Nephron (organoid): ENCODE measurements at regions not wholly inside any gene's neighbourhood (a gene's known extent, or its start where the extent isn't known, plus 50 kb on each side); places are given as distances from the start of the nearest gene placed in this dataset.
"Not testable (repeated sequence)": the region's sequence is repeated elsewhere in the genome, so short reads cannot be mapped to it uniquely, and the experiment has no call there.

ENCODE experiments used
- H3K27ac Mint-ChIP-seq, 3 experiments: 2 replicates each; pipeline ENCODE4 v1.8.0; 2020; ENCODE audit warnings: mixed read lengths in 3 of 3, mild to moderate bottlenecking in 2 of 3, moderate library complexity in 1 of 3
- H3K27me3 Mint-ChIP-seq: 2 replicates; pipeline ENCODE4 v1.8.0; 2021; ENCODE audit warnings: low read depth, mild to moderate bottlenecking, moderate library complexity, mixed read lengths
- H3K36me3 Mint-ChIP-seq: 2 replicates; pipeline ENCODE4 v1.8.0; 2020; ENCODE audit warnings: low read depth, mixed read lengths
- H3K4me1 Mint-ChIP-seq: 2 replicates; pipeline ENCODE4 v1.8.0; 2020; ENCODE audit warnings: mixed read lengths
- H3K4me3 Mint-ChIP-seq, 3 experiments: 2 replicates each; pipeline ENCODE4 v1.8.0; 2020; ENCODE audit warnings: mild to moderate bottlenecking in 3 of 3, mixed read lengths in 3 of 3, moderate library complexity in 2 of 3
- H3K9me3 Mint-ChIP-seq: 2 replicates; pipeline ENCODE4 v1.8.0; 2020; ENCODE audit warnings: mixed read lengths
- CTCF ChIP-seq, 3 experiments: fragments of 200-600 bp; sonication (generic); IDR thresholded peaks; one replicate each; pipeline ENCODE4 v1.5.0; 2021; ENCODE audit warnings: antibody characterized with exemption in 3 of 3; ENCODE audit not compliant: unreplicated experiment in 3 of 3

- no peaks in the 10 kb centered on the region for H3K4me1 Mint-ChIP-seq
- peak overlapping the region in 1 of 3 experiments; percentile 87 for H3K27ac Mint-ChIP-seq
- H3K9me3 Mint-ChIP-seq: peaks cover 23% of the 10 kb centered on the region
- TF ChIP-seq CTCF (IDR thresholded peaks at IDR 0.05; ENCODE audit: unreplicated experiment in 3 of 3): no peak
- H3K27me3 Mint-ChIP-seq: no peaks in the 10 kb centered on the region
- peaks cover 32% of the 10 kb centered on the region for H3K36me3 Mint-ChIP-seq
- H3K4me3 Mint-ChIP-seq: no peak overlapping the region
Measured at GRCh38 chr16:10296956-10297340, 88.9 kb upstream of the ATF7IP2 start.

DNA sequence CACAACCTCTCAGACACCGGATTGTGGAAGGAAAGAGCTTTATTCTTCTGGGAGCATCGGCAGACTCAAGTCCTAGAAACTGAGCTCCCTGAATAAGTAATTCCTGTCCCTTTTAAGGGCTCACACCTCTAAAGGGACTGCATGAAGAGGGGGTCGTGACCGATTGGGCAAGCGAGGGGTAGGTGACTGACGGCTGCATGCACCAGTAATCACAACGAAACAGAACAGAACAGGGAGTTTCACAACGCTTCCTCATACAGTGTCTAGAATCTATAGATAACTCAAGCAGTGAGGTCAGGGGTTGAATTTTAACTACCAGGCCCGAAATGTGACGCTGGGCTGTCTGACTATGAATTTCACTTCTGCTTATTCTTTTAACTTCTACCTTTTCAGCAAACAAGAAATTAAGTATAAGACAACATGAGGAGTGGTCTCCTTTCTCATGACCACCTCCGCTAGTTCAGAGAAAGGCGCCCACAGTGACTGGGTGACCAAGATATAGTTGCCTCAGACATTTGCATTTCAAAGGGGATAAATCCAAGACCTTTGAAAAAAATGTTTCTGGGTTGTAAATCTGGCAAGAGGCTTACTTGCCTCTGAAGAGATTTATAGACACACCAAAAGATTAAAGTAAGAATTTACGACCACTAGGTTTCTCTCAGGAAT lies 88.4 kb upstream of the ATF7IP2 start:
- Mint-ChIP-seq H3K27ac (peak overlapping the region in 1 of 3 experiments; percentile 87), H3K4me3 (no peak overlapping the region), H3K9me3 (peaks cover 23% of the 10 kb centered on the region), H3K27me3 (no peaks in the 10 kb centered on the region), H3K36me3 (peaks cover 32% of the 10 kb centered on the region), H3K4me1 (no peaks in the 10 kb centered on the region)
- no peak for TF ChIP-seq CTCF (IDR thresholded peaks at IDR 0.05; ENCODE audit: unreplicated experiment in 3 of 3)

GRCh38 chr16:10300905-10301304 lies 85.0 kb upstream of the ATF7IP2 start:
- peaks cover 3% of the 10 kb centered on the region for H3K9me3 Mint-ChIP-seq
- H3K27me3 Mint-ChIP-seq: no peaks in the 10 kb centered on the region
- peaks cover 10% of the 10 kb centered on the region for H3K36me3 Mint-ChIP-seq
- no peak overlapping the region for H3K4me3 Mint-ChIP-seq
- H3K4me1 Mint-ChIP-seq: no peaks in the 10 kb centered on the region
- TF ChIP-seq CTCF (IDR thresholded peaks at IDR 0.05; ENCODE audit: unreplicated experiment in 3 of 3): no peak
- peak overlapping the region in 1 of 3 experiments; percentile 55 for H3K27ac Mint-ChIP-seq

- H3K4me1 Mint-ChIP-seq, H3K27ac Mint-ChIP-seq, H3K9me3 Mint-ChIP-seq, H3K36me3 Mint-ChIP-seq, H3K4me3 Mint-ChIP-seq, H3K27me3 Mint-ChIP-seq: not testable (repeated sequence)
Measured at GRCh38 chr16:10301547-10301946, 84.3 kb upstream of the ATF7IP2 start.

- H3K27me3 Mint-ChIP-seq: peaks cover 5% of the 10 kb centered on the region
- H3K9me3 Mint-ChIP-seq: no peaks in the 10 kb centered on the region
- no peak for TF ChIP-seq CTCF (IDR thresholded peaks at IDR 0.05; ENCODE audit: unreplicated experiment in 3 of 3)
- H3K27ac Mint-ChIP-seq: no peak overlapping the region
- no peak overlapping the region for H3K4me3 Mint-ChIP-seq
- no peaks in the 10 kb centered on the region for H3K36me3 Mint-ChIP-seq
- no peaks in the 10 kb centered on the region for H3K4me1 Mint-ChIP-seq
Measured at GRCh38 chr16:10305912-10306311, 79.9 kb upstream of the ATF7IP2 start.

- H3K4me1 Mint-ChIP-seq: no peaks in the 10 kb centered on the region
- H3K9me3 Mint-ChIP-seq: no peaks in the 10 kb centered on the region
- H3K36me3 Mint-ChIP-seq: no peaks in the 10 kb centered on the region
- H3K27me3 Mint-ChIP-seq: peaks cover 5% of the 10 kb centered on the region
- H3K27ac Mint-ChIP-seq: no peak overlapping the region
- no peak overlapping the region for H3K4me3 Mint-ChIP-seq
- TF ChIP-seq CTCF (IDR thresholded peaks at IDR 0.05; ENCODE audit: unreplicated experiment in 3 of 3): no peak
Measured at GRCh38 chr16:10308305-10309193, 77.3 kb upstream of the ATF7IP2 start.
